SK-N-SH (cell line): ENCODE measurements at regions not wholly inside any gene's neighbourhood (a gene's known extent, or its start where the extent isn't known, plus 50 kb on each side); places are given as distances from the start of the nearest gene placed in this dataset.

Source experiments
- FOXM1 ChIP-seq: IDR thresholded peaks from 2 replicates; pipeline ENCODE4 v1.4.0; 2012; ENCODE audit warnings: low read depth, mild to moderate bottlenecking
- POLR2AphosphoS5 ChIP-seq: IDR thresholded peaks from 2 replicates; pipeline ENCODE4 v1.6.1; 2012; ENCODE audit warnings: low read depth, low read length
- SIN3A ChIP-seq: IDR thresholded peaks from 2 replicates; pipeline ENCODE4 v1.6.1; 2012; ENCODE audit warnings: low read depth, mild to moderate bottlenecking, low read length, moderate library complexity, borderline replicate concordance
- SMC3 ChIP-seq: IDR thresholded peaks from 2 replicates; pipeline ENCODE4 v1.6.1; 2012; ENCODE audit warnings: low read depth, low read length, improper control_type of control experiment
- TAF1 ChIP-seq: IDR thresholded peaks from 2 replicates; pipeline ENCODE4 v1.6.1; 2012; ENCODE audit warnings: low read depth, mild to moderate bottlenecking, low read length, moderate library complexity, borderline replicate concordance
- TCF12 ChIP-seq: IDR thresholded peaks from 2 replicates; pipeline ENCODE4 v1.4.0; 2012
- YY1 ChIP-seq: IDR thresholded peaks from 2 replicates; pipeline ENCODE4 v1.4.0; 2012; ENCODE audit warnings: low read depth, mild to moderate bottlenecking
- TF ChIP-seq, protein P1 (sequence below): IDR thresholded peaks from 2 replicates; pipeline ENCODE4 v1.4.0; 2012; ENCODE audit warnings: low read depth, borderline replicate concordance
- TF ChIP-seq, protein P2 (sequence below): fragments of 200-600 bp; sonication (generic); IDR thresholded peaks from 2 replicates; pipeline ENCODE4 v1.6.1; 2017; ENCODE audit warnings: antibody characterized with exemption, mild to moderate bottlenecking, moderate library complexity

DNA sequence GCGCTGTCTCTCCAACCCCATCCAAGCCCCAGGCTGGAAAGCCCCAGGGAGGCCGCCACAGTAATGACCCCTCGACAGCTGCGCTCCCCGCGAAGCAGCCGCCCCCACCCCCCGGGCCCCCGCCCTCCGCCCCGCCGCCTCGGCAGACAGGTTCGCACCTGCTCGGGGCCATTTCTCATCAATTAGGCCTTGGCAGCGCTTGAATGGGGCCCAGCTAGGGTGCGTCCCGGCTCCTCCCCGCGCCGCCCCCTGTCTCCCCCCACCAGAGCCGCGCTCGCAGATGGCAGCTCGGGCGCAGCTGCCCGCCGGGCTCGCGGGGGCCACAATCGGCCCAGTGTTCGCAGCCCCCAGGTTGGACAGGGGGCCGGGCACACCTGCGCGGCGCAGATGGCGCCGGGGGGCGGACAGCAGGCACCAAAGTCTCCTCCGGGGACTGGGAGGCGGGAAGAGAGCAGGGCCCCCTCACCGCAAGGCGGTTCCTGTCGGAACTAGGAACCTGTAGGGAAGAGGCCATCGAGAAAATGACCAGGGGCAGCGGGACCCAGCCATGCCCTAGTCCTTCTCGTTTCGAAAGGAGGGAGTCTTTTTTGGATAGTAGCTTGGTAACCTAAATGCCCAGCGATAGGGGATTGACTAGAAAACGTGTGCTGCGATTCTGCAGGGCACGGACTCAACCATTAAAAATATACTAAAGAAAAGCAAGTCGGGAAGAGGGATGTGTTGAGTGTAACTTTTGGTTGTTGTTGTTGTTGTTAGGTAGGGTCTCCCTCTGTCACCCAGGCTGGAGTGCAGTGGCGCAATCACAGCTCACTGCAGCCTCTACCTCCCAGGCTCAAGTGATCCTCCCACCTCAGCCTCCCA lies 83.2 kb upstream of the EYA2 start:
- no peak for TF ChIP-seq FOXM1
- TF ChIP-seq TAF1 = no peak
- TF ChIP-seq TCF12 = no peak
- TF ChIP-seq, protein P1, sequence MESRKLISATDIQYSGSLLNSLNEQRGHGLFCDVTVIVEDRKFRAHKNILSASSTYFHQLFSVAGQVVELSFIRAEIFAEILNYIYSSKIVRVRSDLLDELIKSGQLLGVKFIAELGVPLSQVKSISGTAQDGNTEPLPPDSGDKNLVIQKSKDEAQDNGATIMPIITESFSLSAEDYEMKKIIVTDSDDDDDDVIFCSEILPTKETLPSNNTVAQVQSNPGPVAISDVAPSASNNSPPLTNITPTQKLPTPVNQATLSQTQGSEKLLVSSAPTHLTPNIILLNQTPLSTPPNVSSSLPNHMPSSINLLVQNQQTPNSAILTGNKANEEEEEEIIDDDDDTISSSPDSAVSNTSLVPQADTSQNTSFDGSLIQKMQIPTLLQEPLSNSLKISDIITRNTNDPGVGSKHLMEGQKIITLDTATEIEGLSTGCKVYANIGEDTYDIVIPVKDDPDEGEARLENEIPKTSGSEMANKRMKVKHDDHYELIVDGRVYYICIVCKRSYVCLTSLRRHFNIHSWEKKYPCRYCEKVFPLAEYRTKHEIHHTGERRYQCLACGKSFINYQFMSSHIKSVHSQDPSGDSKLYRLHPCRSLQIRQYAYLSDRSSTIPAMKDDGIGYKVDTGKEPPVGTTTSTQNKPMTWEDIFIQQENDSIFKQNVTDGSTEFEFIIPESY = no peak
- TF ChIP-seq, protein P2, sequence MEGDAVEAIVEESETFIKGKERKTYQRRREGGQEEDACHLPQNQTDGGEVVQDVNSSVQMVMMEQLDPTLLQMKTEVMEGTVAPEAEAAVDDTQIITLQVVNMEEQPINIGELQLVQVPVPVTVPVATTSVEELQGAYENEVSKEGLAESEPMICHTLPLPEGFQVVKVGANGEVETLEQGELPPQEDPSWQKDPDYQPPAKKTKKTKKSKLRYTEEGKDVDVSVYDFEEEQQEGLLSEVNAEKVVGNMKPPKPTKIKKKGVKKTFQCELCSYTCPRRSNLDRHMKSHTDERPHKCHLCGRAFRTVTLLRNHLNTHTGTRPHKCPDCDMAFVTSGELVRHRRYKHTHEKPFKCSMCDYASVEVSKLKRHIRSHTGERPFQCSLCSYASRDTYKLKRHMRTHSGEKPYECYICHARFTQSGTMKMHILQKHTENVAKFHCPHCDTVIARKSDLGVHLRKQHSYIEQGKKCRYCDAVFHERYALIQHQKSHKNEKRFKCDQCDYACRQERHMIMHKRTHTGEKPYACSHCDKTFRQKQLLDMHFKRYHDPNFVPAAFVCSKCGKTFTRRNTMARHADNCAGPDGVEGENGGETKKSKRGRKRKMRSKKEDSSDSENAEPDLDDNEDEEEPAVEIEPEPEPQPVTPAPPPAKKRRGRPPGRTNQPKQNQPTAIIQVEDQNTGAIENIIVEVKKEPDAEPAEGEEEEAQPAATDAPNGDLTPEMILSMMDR = no peak
- TF ChIP-seq SMC3 = no peak
- no peak for TF ChIP-seq POLR2AphosphoS5
- TF ChIP-seq YY1 = no peak
- no peak for TF ChIP-seq SIN3A
